CD4-positive, alpha-beta T cell (primary cell): ENCODE measurements at regions not wholly inside any gene's neighbourhood (a gene's known extent, or its start where the extent isn't known, plus 50 kb on each side); places are given as distances from the start of the nearest gene placed in this dataset.

ENCODE experiments used
- ATAC-seq: fragments of 200-7000 bp; cut with Tn5 transposase; one replicate; pipeline ENCODE4 v1.10.0; 2022; ENCODE audit warnings: mild to moderate bottlenecking; ENCODE audit not compliant: poor library complexity
- CTCF ChIA-PET: fragments of 350-600 bp; sonication (Branson Sonifier 250); formaldehyde crosslinking; loops from one replicate; lab custom pipeline; 2021; ENCODE audit warnings: antibody characterized with exemption, inconsistent platforms; lab: Charles Lee
- POLR2A ChIA-PET: fragments of 350-600 bp; sonication (Branson Sonifier 250); formaldehyde crosslinking; loops from one replicate; lab custom pipeline; 2021; ENCODE audit warnings: antibody characterized with exemption, inconsistent platforms; lab: Charles Lee
- DNase-seq, 14 experiments: peaks; one replicate each; pipeline ENCODE4 v3.0.0-alpha.2; 2013 to 2020; ENCODE audit warnings: mixed read lengths in 2 of 14
- H3K27ac ChIP-seq, 2 donors: one replicate each; pipeline versions ENCODE4 v1.5.1 to v1.7.0; 2013; ENCODE audit warnings: low read length in 2 of 2, low read depth in 1 of 2, mild to moderate bottlenecking in 1 of 2
- H3K27me3 ChIP-seq, 2 experiments: 1 replicate in 1 of 2; 2 replicates in 1 of 2; pipeline versions ENCODE4 v1.6.1 to v1.7.0; 2013; ENCODE audit warnings: low read length in 2 of 2, control low read depth in 1 of 2, mild to moderate bottlenecking in 1 of 2, moderate library complexity in 1 of 2; ENCODE audit not compliant: insufficient read depth in 2 of 2, control insufficient read depth in 1 of 2
- H3K36me3 ChIP-seq: one replicate; pipeline ENCODE4 v1.6.1; 2013; ENCODE audit warnings: low read length, control low read depth; ENCODE audit not compliant: insufficient read depth
- H3K4me1 ChIP-seq: one replicate; pipeline ENCODE4 v1.6.1; 2013; ENCODE audit warnings: low read length, control low read depth; ENCODE audit not compliant: insufficient read depth
- H3K4me3 ChIP-seq: one replicate; pipeline ENCODE4 v1.5.1; 2013; ENCODE audit warnings: mild to moderate bottlenecking, low read length, moderate library complexity
- H3K9me3 ChIP-seq, 2 experiments: 1 replicate in 1 of 2; 2 replicates in 1 of 2; pipeline versions ENCODE4 v1.6.1 to v1.7.0; 2013; ENCODE audit warnings: low read length in 2 of 2, mild to moderate bottlenecking in 2 of 2, control low read depth in 1 of 2, moderate library complexity in 1 of 2; ENCODE audit not compliant: control insufficient read depth in 1 of 2, insufficient read depth in 1 of 2
- H3K27ac Mint-ChIP-seq: one replicate; pipeline ENCODE4 v1.8.0; 2020; ENCODE audit warnings: mixed read lengths
- H3K27me3 Mint-ChIP-seq: one replicate; pipeline ENCODE4 v1.8.0; 2021; ENCODE audit warnings: mixed read lengths
- H3K36me3 Mint-ChIP-seq: one replicate; pipeline ENCODE4 v1.8.0; 2021; ENCODE audit warnings: low read depth, mixed read lengths
- H3K4me1 Mint-ChIP-seq: one replicate; pipeline ENCODE4 v1.8.0; 2021; ENCODE audit warnings: low read depth, mixed read lengths
- H3K4me3 Mint-ChIP-seq: one replicate; pipeline ENCODE4 v1.8.0; 2020; ENCODE audit warnings: mild to moderate bottlenecking, mixed read lengths
- H3K9me3 Mint-ChIP-seq: one replicate; pipeline ENCODE4 v1.8.0; 2020; ENCODE audit warnings: mixed read lengths
- CTCF ChIP-seq: fragments of 200-600 bp; IDR thresholded peaks from one replicate; pipeline ENCODE4 v1.8.0; 2022; ENCODE audit warnings: antibody characterized with exemption, mild to moderate bottlenecking
- intact Hi-C, 2 experiments: fragments of 100-400 bp; cut with DNase I in 1 of 2; cut with micrococcal nuclease in 1 of 2; formaldehyde crosslinking; loops; one replicate each; pipeline versions ENCODE4 v1.15.1 to v1.9.0; 2023 to 2025; cut with DNase I, micrococcal nuclease

GRCh38 chr18:78427081-78427480, 552.5 kb upstream of the SALL3 start:
- no peaks in the 10 kb centered on the region for H3K36me3 Mint-ChIP-seq
- TF ChIP-seq CTCF = no peak
- no peaks in the 10 kb centered on the region for H3K4me1 Mint-ChIP-seq
- no peaks in the 10 kb centered on the region for H3K36me3 ChIP-seq
- no peaks in the 10 kb centered on the region for H3K9me3 Mint-ChIP-seq
- no peaks in the 10 kb centered on the region for H3K4me1 ChIP-seq
- intact Hi-C loops = no loop called here
- no peak overlapping the region for H3K4me3 ChIP-seq
- H3K9me3 ChIP-seq = peaks cover 0 to 36% of the 10 kb centered on the region in 2 experiments
- ATAC-seq (no peak), DNase-seq (no peak)
- POLR2A ChIA-PET = no interaction called here
- no peak overlapping the region for H3K27ac ChIP-seq
- peaks cover 4% of the 10 kb centered on the region for H3K27me3 Mint-ChIP-seq
- H3K27me3 ChIP-seq = no peaks in the 10 kb centered on the region
- no peak overlapping the region for H3K27ac Mint-ChIP-seq
- H3K4me3 Mint-ChIP-seq = no peak overlapping the region
- CTCF ChIA-PET = no interaction called here

GRCh38 chr18:78429127-78430108, 550.2 kb upstream of the SALL3 start:
- Histone ChIP-seq H3K27ac (no peak overlapping the region), H3K9me3 (peaks cover 0 to 42% of the 10 kb centered on the region in 2 experiments), H3K4me1 (no peaks in the 10 kb centered on the region), H3K4me3 (no peak overlapping the region), H3K27me3 (no peaks in the 10 kb centered on the region), H3K36me3 (no peaks in the 10 kb centered on the region)
- Mint-ChIP-seq H3K36me3 (no peaks in the 10 kb centered on the region), H3K27ac (no peak overlapping the region), H3K27me3 (no peaks in the 10 kb centered on the region), H3K4me3 (no peak overlapping the region), H3K4me1 (no peaks in the 10 kb centered on the region), H3K9me3 (no peaks in the 10 kb centered on the region)
- ATAC-seq = no peak
- POLR2A ChIA-PET = no interaction called here
- CTCF ChIA-PET = no interaction called here
- no peak for DNase-seq
- intact Hi-C loops = no loop called here
- TF ChIP-seq CTCF = no peak

- TF ChIP-seq CTCF = no peak
- ATAC-seq (no peak), DNase-seq (no peak)
- POLR2A ChIA-PET = no interaction called here
- Histone ChIP-seq H3K4me1 (no peaks in the 10 kb centered on the region), H3K36me3 (no peaks in the 10 kb centered on the region), H3K9me3 (peaks cover 0 to 42% of the 10 kb centered on the region in 2 experiments), H3K4me3 (no peak overlapping the region), H3K27me3 (no peaks in the 10 kb centered on the region), H3K27ac (no peak overlapping the region)
- no peak overlapping the region for H3K4me3 Mint-ChIP-seq
- no peaks in the 10 kb centered on the region for H3K4me1 Mint-ChIP-seq
- no peaks in the 10 kb centered on the region for H3K9me3 Mint-ChIP-seq
- H3K27ac Mint-ChIP-seq = no peak overlapping the region
- no peaks in the 10 kb centered on the region for H3K27me3 Mint-ChIP-seq
- H3K36me3 Mint-ChIP-seq = no peaks in the 10 kb centered on the region
- intact Hi-C loops = no loop called here
- CTCF ChIA-PET = no interaction called here
Observed at GRCh38 chr18:78430131-78430758, 549.4 kb upstream of the SALL3 start.
